Activated naive CD4-positive, alpha-beta T cell (primary cell): ENCODE measurements at regions not wholly inside any gene's neighbourhood (a gene's known extent, or its start where the extent isn't known, plus 50 kb on each side); places are given as distances from the start of the nearest gene placed in this dataset.

Experiments used
- DNase-seq, 4 experiments: peaks; one replicate each; lab custom pipeline; 2025; lab: John Stamatoyannopoulos, UW

- DNase-seq = no peak
These were observed 53.7 kb upstream of the NPAS2 start for GRCh38 chr2:100766256-100766655.

- DNase-seq = no peak
These were observed 53.1 kb upstream of the NPAS2 start for GRCh38 chr2:100766806-100767205.

GRCh38 chr2:100767224-100767653 is 52.7 kb upstream of the NPAS2 start:
- DNase-seq = no peak

GRCh38 chr2:100767810-100768806 is 51.8 kb upstream of the NPAS2 start:
- DNase-seq = no peak
